Chondrocyte (in vitro differentiated cells): ENCODE measurements at regions not wholly inside any gene's neighbourhood (a gene's known extent, or its start where the extent isn't known, plus 50 kb on each side); places are given as distances from the start of the nearest gene placed in this dataset.

Experiments used
- DNase-seq: peaks from one replicate; pipeline ENCODE4 v3.0.0; 2021; ENCODE audit warnings: mixed read lengths, low spot score
- H3K27ac Mint-ChIP-seq: one replicate; pipeline ENCODE4 v1.8.0; 2021; ENCODE audit warnings: mild to moderate bottlenecking, moderate library complexity, mixed read lengths; ENCODE audit not compliant: unreplicated experiment
- H3K27me3 Mint-ChIP-seq: 2 replicates; pipeline ENCODE4 v1.8.0; 2021; ENCODE audit warnings: low read depth, mixed read lengths
- H3K36me3 Mint-ChIP-seq: 2 replicates; pipeline ENCODE4 v1.8.0; 2021; ENCODE audit warnings: low read depth, mixed read lengths
- H3K4me1 Mint-ChIP-seq: 2 replicates; pipeline ENCODE4 v1.8.0; 2021; ENCODE audit warnings: low read depth, mild to moderate bottlenecking, mixed read lengths
- H3K4me3 Mint-ChIP-seq: one replicate; pipeline ENCODE4 v1.8.0; 2021; ENCODE audit warnings: mild to moderate bottlenecking, moderate library complexity, mixed read lengths; ENCODE audit not compliant: unreplicated experiment
- H3K9me3 Mint-ChIP-seq: 2 replicates; pipeline ENCODE4 v1.8.0; 2021; ENCODE audit warnings: low read depth, mixed read lengths
- TF ChIP-seq, protein P1 (sequence below): fragments of 200-600 bp; sonication (generic); IDR thresholded peaks from 2 replicates; pipeline ENCODE4 v1.5.0; 2021; ENCODE audit warnings: antibody characterized with exemption, mild to moderate bottlenecking, moderate library complexity

DNA sequence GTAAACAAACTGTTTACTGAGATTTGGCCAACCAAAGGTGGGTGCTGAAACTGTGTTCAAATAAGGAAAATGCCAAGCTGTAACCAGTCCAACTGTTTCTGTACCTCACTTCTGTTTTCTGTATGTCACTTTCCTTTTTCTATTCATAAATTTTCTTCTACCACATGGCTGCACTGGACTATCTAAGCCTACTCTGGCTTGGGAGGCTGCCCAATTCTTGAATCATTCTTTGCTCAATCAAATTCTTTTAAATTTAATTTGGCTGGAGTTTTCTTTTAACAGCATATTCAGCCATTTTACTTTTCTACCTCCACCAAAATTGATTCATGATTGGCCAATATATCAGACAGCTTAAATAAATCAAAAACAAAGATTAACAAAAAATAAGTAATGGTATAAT is 1575.5 kb upstream of the SPRY2 start:
- no peaks in the 10 kb centered on the region for H3K27me3 Mint-ChIP-seq
- no peak overlapping the region for H3K4me3 Mint-ChIP-seq
- H3K9me3 Mint-ChIP-seq = no peaks in the 10 kb centered on the region
- no peak for DNase-seq
- H3K27ac Mint-ChIP-seq = no peak overlapping the region
- no peaks in the 10 kb centered on the region for H3K36me3 Mint-ChIP-seq
- H3K4me1 Mint-ChIP-seq = no peaks in the 10 kb centered on the region
- TF ChIP-seq, protein P1, sequence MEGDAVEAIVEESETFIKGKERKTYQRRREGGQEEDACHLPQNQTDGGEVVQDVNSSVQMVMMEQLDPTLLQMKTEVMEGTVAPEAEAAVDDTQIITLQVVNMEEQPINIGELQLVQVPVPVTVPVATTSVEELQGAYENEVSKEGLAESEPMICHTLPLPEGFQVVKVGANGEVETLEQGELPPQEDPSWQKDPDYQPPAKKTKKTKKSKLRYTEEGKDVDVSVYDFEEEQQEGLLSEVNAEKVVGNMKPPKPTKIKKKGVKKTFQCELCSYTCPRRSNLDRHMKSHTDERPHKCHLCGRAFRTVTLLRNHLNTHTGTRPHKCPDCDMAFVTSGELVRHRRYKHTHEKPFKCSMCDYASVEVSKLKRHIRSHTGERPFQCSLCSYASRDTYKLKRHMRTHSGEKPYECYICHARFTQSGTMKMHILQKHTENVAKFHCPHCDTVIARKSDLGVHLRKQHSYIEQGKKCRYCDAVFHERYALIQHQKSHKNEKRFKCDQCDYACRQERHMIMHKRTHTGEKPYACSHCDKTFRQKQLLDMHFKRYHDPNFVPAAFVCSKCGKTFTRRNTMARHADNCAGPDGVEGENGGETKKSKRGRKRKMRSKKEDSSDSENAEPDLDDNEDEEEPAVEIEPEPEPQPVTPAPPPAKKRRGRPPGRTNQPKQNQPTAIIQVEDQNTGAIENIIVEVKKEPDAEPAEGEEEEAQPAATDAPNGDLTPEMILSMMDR = no peak

DNA sequence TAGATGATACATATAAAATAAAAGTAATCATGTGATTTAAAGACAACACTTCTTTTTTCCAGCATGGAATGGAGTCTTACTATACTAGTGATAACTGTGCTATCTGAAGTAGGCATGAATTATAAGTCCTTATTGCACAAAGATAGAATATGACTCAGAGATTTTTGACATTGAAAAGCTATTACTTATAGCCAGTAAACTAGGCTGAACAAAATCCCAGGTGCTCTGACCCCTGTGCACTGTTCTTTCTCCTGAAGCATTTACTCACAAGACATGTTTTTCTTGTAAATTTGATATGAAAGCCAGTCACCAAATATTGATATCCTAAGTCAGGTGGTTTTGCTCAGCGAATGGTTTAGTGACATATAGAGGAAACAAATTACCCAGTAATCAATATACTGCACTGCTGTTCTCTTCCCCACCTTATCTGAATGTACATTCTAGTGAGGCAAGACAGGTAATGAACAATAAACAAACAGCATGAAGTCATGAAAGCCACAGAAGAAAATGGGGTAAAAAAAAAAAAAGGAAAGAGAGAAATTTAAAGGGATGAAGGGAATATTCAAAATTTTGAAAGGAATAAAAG is 1567.0 kb upstream of the SPRY2 start:
- TF ChIP-seq, protein P1 = no peak
- Mint-ChIP-seq H3K27ac (no peak overlapping the region), H3K4me3 (no peak overlapping the region), H3K27me3 (no peaks in the 10 kb centered on the region), H3K36me3 (no peaks in the 10 kb centered on the region), H3K9me3 (no peaks in the 10 kb centered on the region), H3K4me1 (no peaks in the 10 kb centered on the region)
- no peak for DNase-seq

DNA sequence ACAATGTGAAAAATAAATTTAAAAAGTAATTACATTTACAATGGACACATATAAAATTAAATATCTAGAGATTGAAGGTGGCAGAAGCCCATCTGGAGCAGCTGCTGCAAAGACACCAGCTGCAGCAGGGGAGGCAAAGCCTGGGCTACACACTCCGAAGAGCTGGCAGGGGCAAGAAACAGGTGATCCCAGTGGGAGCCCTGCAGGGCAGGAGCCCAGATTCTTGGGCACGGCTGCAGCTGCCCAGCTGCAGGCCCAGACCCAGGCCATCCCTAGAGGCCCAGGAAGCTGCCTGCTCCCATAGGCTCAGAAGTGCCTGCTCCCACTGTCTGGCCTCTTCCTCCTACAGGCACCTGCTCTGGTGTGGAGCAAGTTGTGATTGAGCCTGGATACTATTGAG is 1547.9 kb upstream of the SPRY2 start:
- Mint-ChIP-seq H3K27me3 (no peaks in the 10 kb centered on the region), H3K9me3 (peaks cover 40% of the 10 kb centered on the region), H3K27ac (no peak overlapping the region), H3K36me3 (peaks cover 4% of the 10 kb centered on the region), H3K4me1 (no peaks in the 10 kb centered on the region), H3K4me3 (no peak overlapping the region)
- TF ChIP-seq, protein P1 = no peak
- no peak for DNase-seq

DNA sequence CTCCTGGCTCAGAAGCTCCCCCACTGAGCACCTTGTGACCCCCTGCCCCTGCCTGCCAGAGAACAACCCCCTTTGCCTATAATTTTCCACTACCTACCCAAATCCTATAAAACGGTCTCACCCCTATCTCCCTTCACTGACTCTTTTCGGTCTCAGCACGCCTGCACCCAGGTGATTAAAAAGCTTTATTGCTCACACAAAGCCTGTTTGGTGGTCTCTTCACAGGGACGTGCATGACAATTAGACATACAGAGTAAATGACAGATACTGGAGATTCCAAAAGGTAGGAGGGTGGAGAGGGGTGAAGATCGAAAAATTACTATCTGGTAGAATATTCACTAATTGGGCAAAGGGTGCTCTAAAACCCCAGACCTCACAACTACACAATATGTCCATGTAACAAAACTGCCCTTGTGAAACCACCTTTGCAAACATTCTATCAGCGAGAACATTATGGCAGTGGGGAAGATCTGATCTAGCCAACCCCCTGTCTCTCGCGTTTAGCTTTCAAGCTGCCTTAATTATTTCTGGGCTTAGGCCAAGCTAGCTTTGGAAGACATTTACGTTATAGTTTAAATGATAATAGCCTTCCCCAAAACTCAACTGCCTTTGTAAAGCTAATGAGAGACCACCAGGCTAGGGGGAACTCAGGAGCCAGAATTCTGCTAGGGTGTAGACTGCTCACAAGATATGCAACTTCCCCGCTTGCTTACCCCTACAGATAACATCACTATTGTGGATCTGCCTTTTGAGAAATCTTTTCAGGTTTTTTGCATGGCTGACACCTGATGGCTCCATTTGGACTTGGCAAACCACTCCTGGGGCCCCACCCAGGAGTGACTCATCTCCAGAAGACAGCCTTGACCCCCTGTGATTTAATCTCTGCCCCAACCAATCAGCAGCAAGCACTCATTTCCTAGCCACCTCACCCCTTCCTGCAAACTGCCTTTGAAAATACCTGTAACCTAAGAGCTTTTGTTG is 1534.0 kb upstream of the SPRY2 start:
- no peak for DNase-seq
- H3K27me3 Mint-ChIP-seq = no peaks in the 10 kb centered on the region
- no peaks in the 10 kb centered on the region for H3K4me1 Mint-ChIP-seq
- no peak overlapping the region for H3K27ac Mint-ChIP-seq
- TF ChIP-seq, protein P1 = no peak
- H3K9me3 Mint-ChIP-seq = peaks cover 3% of the 10 kb centered on the region
- no peak overlapping the region for H3K4me3 Mint-ChIP-seq
- no peaks in the 10 kb centered on the region for H3K36me3 Mint-ChIP-seq

DNA sequence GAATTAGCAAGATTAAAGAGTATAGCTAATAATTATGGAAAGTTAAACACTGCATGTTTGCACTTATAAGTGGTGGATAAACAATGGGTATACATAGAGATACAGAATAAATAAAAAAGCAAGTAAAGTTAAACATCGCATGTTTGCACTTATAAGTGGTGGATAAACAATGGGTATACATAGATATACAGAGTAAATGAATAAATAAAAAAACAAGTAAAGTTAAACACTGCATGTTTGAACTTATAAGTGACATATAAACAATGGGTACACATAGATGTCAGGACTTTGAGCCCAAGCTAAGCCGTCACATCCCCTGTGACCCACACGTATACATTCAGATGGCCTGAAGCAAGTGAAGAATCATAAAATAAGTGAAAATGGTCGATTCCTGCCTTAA is 1533.3 kb upstream of the SPRY2 start:
- no peak overlapping the region for H3K4me3 Mint-ChIP-seq

More for the DNA sequence above, 1533.3 kb upstream of the SPRY2 start:
- no peak for DNase-seq
- TF ChIP-seq, protein P1 = no peak
- Mint-ChIP-seq H3K27me3 (no peaks in the 10 kb centered on the region), H3K9me3 (peaks cover 5% of the 10 kb centered on the region), H3K27ac (no peak overlapping the region), H3K36me3 (no peaks in the 10 kb centered on the region), H3K4me1 (no peaks in the 10 kb centered on the region)
